GM12878 (cell line): ENCODE measurements at regions not wholly inside any gene's neighbourhood (a gene's known extent, or its start where the extent isn't known, plus 50 kb on each side); places are given as distances from the start of the nearest gene placed in this dataset.

Experiments used
- ATAC-seq: fragments of 200-7000 bp; cut with Tn5 transposase; 3 replicates; pipeline ENCODE4 v1.9.1; 2020; ENCODE audit warnings: mild to moderate bottlenecking, moderate library complexity
- BruUV-seq: library from RNA; stranded (reverse); fragments of 400-500 nt; replicated peaks from 2 replicates; lab custom pipeline; 2021; lab: Mats Ljungman, UMichigan
- CTCF ChIA-PET: fragments of 300-600 bp; sonication (Branson Sonifier 250); formaldehyde crosslinking; extraction: SDS; loops from one replicate; lab custom pipeline; 2021; ENCODE audit warnings: inconsistent platforms; lab: Yijun Ruan, JAX
- POLR2A ChIA-PET: fragments of 350-600 bp; formaldehyde crosslinking; extraction: SDS; loops from one replicate; lab custom pipeline; 2021; ENCODE audit warnings: inconsistent platforms; lab: Charles Lee
- RAD21 ChIA-PET: fragments of 300-600 bp; sonication (Branson Sonifier 250); formaldehyde crosslinking; loops from one replicate; lab custom pipeline; 2023; ENCODE audit warnings: antibody characterized with exemption; ENCODE audit not compliant: unreplicated experiment; lab: Charles Lee
- SMC1A ChIA-PET: fragments of 300-600 bp; sonication (Branson Sonifier 250); formaldehyde crosslinking; loops from one replicate; lab custom pipeline; 2023; ENCODE audit not compliant: unreplicated experiment, uncharacterized antibody; lab: Charles Lee
- DNase-seq: peaks from one replicate; pipeline ENCODE4 v3.0.0-alpha.2; 2011; ENCODE audit warnings: low read depth, low spot score
- FAIRE-seq: peaks from 3 replicates; lab custom pipeline; 2011; peaks lifted over from hg19 to GRCh38; lab: Jason Lieb, UNC
- H2AFZ ChIP-seq: 2 replicates; pipeline ENCODE4 v1.6.0; 2011; ENCODE audit warnings: low read depth, low read length, control low read depth; ENCODE audit not compliant: control insufficient read depth
- H3K27ac ChIP-seq: 2 replicates; pipeline ENCODE4 v1.5.1; 2011; ENCODE audit warnings: control low read depth; ENCODE audit not compliant: control insufficient read depth, insufficient read depth
- H3K27me3 ChIP-seq, 2 experiments: replicated peaks in 1 of 2; 2 replicates each; pipeline versions ENCODE4 v1.6.0 to v1.6.1; 2011; ENCODE audit warnings: low read length in 1 of 2; ENCODE audit not compliant: control insufficient read depth in 2 of 2, insufficient read depth in 2 of 2
- H3K36me3 ChIP-seq, 2 experiments: 2 replicates each; pipeline ENCODE4 v1.5.1; 2011; ENCODE audit warnings: low read length in 1 of 2; ENCODE audit not compliant: control insufficient read depth in 2 of 2, insufficient read depth in 2 of 2
- H3K4me1 ChIP-seq: 2 replicates; pipeline ENCODE4 v1.6.1; 2011; ENCODE audit warnings: mild to moderate bottlenecking, low read length, moderate library complexity, mixed read lengths; ENCODE audit not compliant: control insufficient read depth, insufficient read depth
- H3K4me2 ChIP-seq: 2 replicates; pipeline ENCODE4 v1.6.0; 2011; ENCODE audit warnings: control low read depth; ENCODE audit not compliant: control insufficient read depth, insufficient read depth
- H3K4me3 ChIP-seq: fragments of 200-600 bp; sonication (generic); 2 replicates; pipeline ENCODE4 v1.5.1; 2016
- H3K79me2 ChIP-seq: 2 replicates; pipeline ENCODE4 v1.6.0; 2011; ENCODE audit warnings: low read length; ENCODE audit not compliant: control insufficient read depth, insufficient read depth
- H3K9ac ChIP-seq: 2 replicates; pipeline ENCODE4 v1.8.0; 2011; ENCODE audit warnings: low read length, control low read depth, mixed read lengths; ENCODE audit not compliant: control insufficient read depth, insufficient read depth
- H3K9me3 ChIP-seq: replicated peaks from 3 replicates; pipeline ENCODE4 v1.5.1; 2011; ENCODE audit warnings: mild to moderate bottlenecking, low read length; ENCODE audit not compliant: control insufficient read depth, insufficient read depth
- H4K20me1 ChIP-seq: 2 replicates; pipeline ENCODE4 v1.6.0; 2011; ENCODE audit not compliant: control insufficient read depth, insufficient read depth
- ATF3 ChIP-seq: IDR thresholded peaks from 2 replicates; pipeline ENCODE4 v1.6.1; 2011; ENCODE audit warnings: low read depth, mild to moderate bottlenecking, low read length, moderate library complexity, borderline replicate concordance; ENCODE audit errors: extremely low read depth
- BCLAF1 ChIP-seq: fragments of 450-650 bp; IDR thresholded peaks from 2 replicates; pipeline ENCODE4 v1.6.1; 2017; ENCODE audit warnings: antibody characterized with exemption, mild to moderate bottlenecking, moderate library complexity
- BRCA1 ChIP-seq: IDR thresholded peaks from 2 replicates; pipeline ENCODE4 v1.6.1; 2011; ENCODE audit warnings: low read depth, low read length, improper control_type of control experiment
- EZH2 ChIP-seq: IDR thresholded peaks from 2 replicates; pipeline ENCODE4 v1.6.1; 2012; ENCODE audit warnings: low read depth, mild to moderate bottlenecking, control low read depth, inconsistent platforms, low read length, borderline replicate concordance; ENCODE audit not compliant: control insufficient read depth
- FOXK2 ChIP-seq: fragments of 450-650 bp; IDR thresholded peaks from 2 replicates; pipeline ENCODE4 v1.6.1; 2017; ENCODE audit warnings: mild to moderate bottlenecking, moderate library complexity
- KDM1A ChIP-seq: fragments of 200-600 bp; sonication (generic); IDR thresholded peaks from 2 replicates; pipeline ENCODE4 v1.6.1; 2016; ENCODE audit warnings: borderline replicate concordance
- KLF5 ChIP-seq: fragments of 450-650 bp; IDR thresholded peaks from 2 replicates; pipeline ENCODE4 v1.6.1; 2014; ENCODE audit warnings: mild to moderate bottlenecking; ENCODE audit not compliant: partially characterized antibody
- MEF2B ChIP-seq: fragments of 450-650 bp; IDR thresholded peaks from 2 replicates; pipeline ENCODE4 v1.6.1; 2018; ENCODE audit warnings: mild to moderate bottlenecking, moderate library complexity; ENCODE audit not compliant: partially characterized antibody, poor library complexity, severe bottlenecking
- NFYA ChIP-seq: IDR thresholded peaks from 2 replicates; pipeline ENCODE4 v1.6.1; 2011; ENCODE audit warnings: low read depth, mild to moderate bottlenecking, low read length, improper control_type of control experiment, borderline replicate concordance
- NFYB ChIP-seq: IDR thresholded peaks from 2 replicates; pipeline ENCODE4 v1.6.1; 2011; ENCODE audit warnings: low read depth, mild to moderate bottlenecking, low read length, improper control_type of control experiment, moderate library complexity; ENCODE audit not compliant: insufficient read depth
- PAX5 ChIP-seq: IDR thresholded peaks from 2 replicates; pipeline ENCODE4 v1.6.1; 2011; ENCODE audit warnings: low read depth, low read length, borderline replicate concordance
- PML ChIP-seq: IDR thresholded peaks from 2 replicates; pipeline ENCODE4 v1.6.1; 2012; ENCODE audit warnings: low read length, inconsistent platforms
- POU2F2 ChIP-seq: IDR thresholded peaks from 3 replicates; pipeline ENCODE4 v1.6.1; 2011; ENCODE audit warnings: low read depth, mild to moderate bottlenecking, low read length, borderline replicate concordance
- RAD51 ChIP-seq: fragments of 450-650 bp; IDR thresholded peaks from 2 replicates; pipeline ENCODE4 v1.6.1; 2016; ENCODE audit warnings: moderate library complexity, mild to moderate bottlenecking, inconsistent platforms
- RBBP5 ChIP-seq: fragments of 200-600 bp; sonication (generic); conservative IDR thresholded peaks from 2 replicates; pipeline ENCODE4 v1.6.1; 2016
- RELB ChIP-seq: fragments of 450-650 bp; IDR thresholded peaks from 2 replicates; pipeline ENCODE4 v1.6.1; 2017; ENCODE audit warnings: low read depth, mild to moderate bottlenecking, moderate library complexity
- SREBF1 ChIP-seq: IDR thresholded peaks from 2 replicates; pipeline ENCODE4 v1.6.1; 2012; ENCODE audit warnings: mild to moderate bottlenecking, low read length
- SRF ChIP-seq, 2 experiments: IDR thresholded peaks; 2 replicates each; pipeline ENCODE4 v1.6.1; 2011; ENCODE audit warnings: low read depth in 2 of 2, low read length in 2 of 2, mild to moderate bottlenecking in 1 of 2, moderate library complexity in 1 of 2
- WRNIP1 ChIP-seq: IDR thresholded peaks from 2 replicates; pipeline ENCODE4 v1.6.1; 2011; ENCODE audit warnings: low read depth, low read length, improper control_type of control experiment, borderline replicate concordance
- ZNF384 ChIP-seq: IDR thresholded peaks from 2 replicates; pipeline ENCODE4 v1.6.1; 2012; ENCODE audit warnings: low read depth, mild to moderate bottlenecking, low read length, improper control_type of control experiment, borderline replicate concordance
- WGBS: methylation state at CpG from one replicate; pipeline ENCODE4 v1.1.6; 2016; ENCODE audit warnings: low lambda C conversion rate; ENCODE audit not compliant: insufficient replicate concordance, insufficient coverage; ENCODE audit errors: missing lambda C conversion rate; 5-methylcytosine and 5-hydroxymethylcytosine counted together
- in situ Hi-C: fragments of 300-500 bp; cut with MboI; formaldehyde crosslinking; loops from 9 replicates; pipeline ENCODE4 v1.14.3; 2018; ENCODE audit warnings: mixed read lengths
- intact Hi-C: fragments of 100-400 bp; cut with micrococcal nuclease; formaldehyde crosslinking; loops from one replicate; pipeline ENCODE4 v1.14.2; 2022; ENCODE audit not compliant: unreplicated experiment

GRCh38 chr10:93250010-93250409 lies 176.3 kb downstream of the CYP26A1 start (continued):
- TF ChIP-seq ZNF384 (no peak), BRCA1 (no peak), WRNIP1 (no peak), KDM1A (no peak), MEF2B (no peak), SRF (IDR thresholded peaks at IDR 0.05; ENCODE audit: low read depth in 2 of 2, low read length in 2 of 2) (no peak), PAX5 (no peak), FOXK2 (no peak), KLF5 (no peak), RAD51 (no peak), PML (no peak)

DNA sequence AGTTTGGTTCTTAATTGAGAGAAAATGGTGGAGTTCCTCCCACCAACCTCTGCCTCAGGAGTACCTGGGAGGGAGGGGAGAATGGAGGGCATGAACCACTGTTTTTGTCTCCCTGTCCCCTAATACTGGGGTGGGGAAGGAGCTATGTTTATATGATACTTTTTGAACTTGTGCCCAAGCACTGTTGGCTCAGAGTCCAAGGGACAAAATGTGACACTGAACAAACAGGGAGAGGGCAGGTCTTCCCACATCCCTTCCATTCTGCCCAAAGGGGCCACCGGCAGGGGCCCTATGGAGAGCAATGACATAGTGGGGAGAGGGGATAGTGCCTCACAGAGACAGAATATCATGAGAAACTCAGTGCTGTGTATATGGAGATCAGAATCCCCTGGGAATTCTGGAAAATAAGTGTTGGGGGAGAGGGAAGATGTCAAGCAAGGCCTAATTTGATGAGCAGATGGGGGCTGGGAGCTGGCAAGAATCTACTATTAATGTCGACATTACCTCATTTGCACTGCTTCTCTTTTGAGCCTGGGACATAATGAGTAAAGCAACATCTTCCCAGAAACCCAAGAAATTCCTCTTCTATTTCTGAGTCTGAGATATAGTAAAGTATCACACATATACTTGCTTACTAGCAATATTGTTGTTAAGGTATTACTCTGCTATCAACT lies 180.6 kb downstream of the CYP26A1 start:
- no peak for FAIRE-seq
- in situ Hi-C loops: no loop called here
- H4K20me1 ChIP-seq: no peaks in the 10 kb centered on the region
- H3K27ac ChIP-seq: no peak overlapping the region
- no peak for ATAC-seq
- WGBS: 57% methylated on average over 2 of the region's 2 CpGs
- no TSS peak for BruUV-seq
- no peaks in the 10 kb centered on the region for H3K79me2 ChIP-seq
- no peak overlapping the region for H3K4me3 ChIP-seq
- no peaks in the 10 kb centered on the region for H3K9me3 ChIP-seq
- ChIA-PET RAD21 (no interaction called here), POLR2A (no interaction called here), SMC1A (no interaction called here), CTCF (no interaction called here)
- no peaks in the 10 kb centered on the region for H3K36me3 ChIP-seq
- intact Hi-C loops: no loop called here
- no peak overlapping the region for H3K9ac ChIP-seq
- H3K4me2 ChIP-seq: no peak overlapping the region
- no peaks in the 10 kb centered on the region for H3K4me1 ChIP-seq
- no peak for DNase-seq
- H3K27me3 ChIP-seq: peaks cover 0 to 2% of the 10 kb centered on the region in 2 experiments; a peak in 1 of 4 replicates
- H2AFZ ChIP-seq: no peak overlapping the region
- TF ChIP-seq ATF3 (no peak), NFYA (no peak), BRCA1 (no peak), PML (no peak), POU2F2 (no peak), RBBP5 (no peak), NFYB (no peak), RELB (no peak), BCLAF1 (no peak), EZH2 (no peak), SREBF1 (no peak)
